OCI-M2 (cell line): ENCODE measurements at regions not wholly inside any gene's neighbourhood (a gene's known extent, or its start where the extent isn't known, plus 50 kb on each side); places are given as distances from the start of the nearest gene placed in this dataset.

Source experiments
- DNase-seq: peaks from one replicate; lab custom pipeline; 2025; ENCODE audit not compliant: unreplicated experiment; lab: John Stamatoyannopoulos, UW

- no peak for DNase-seq
Measured at GRCh38 chr6:140105857-140106256, 731.4 kb upstream of the CITED2 start.

- DNase-seq, result no peak
Measured at GRCh38 chr6:140105241-140105640, 730.8 kb upstream of the CITED2 start.

GRCh38 chr6:140101818-140102217 is 727.4 kb upstream of the CITED2 start:
- no peak for DNase-seq

GRCh38 chr6:140101367-140101766 is 726.9 kb upstream of the CITED2 start:
- DNase-seq, result no peak

GRCh38 chr6:140095532-140095931 is 721.1 kb upstream of the CITED2 start:
- DNase-seq, result no peak

GRCh38 chr6:140091895-140092294 is 717.4 kb upstream of the CITED2 start:
- DNase-seq, result no peak

- DNase-seq, result no peak
Measured at GRCh38 chr6:140090871-140091270, 716.4 kb upstream of the CITED2 start.

GRCh38 chr6:140083375-140083774 is 708.9 kb upstream of the CITED2 start:
- no peak for DNase-seq

- no peak for DNase-seq
Measured at GRCh38 chr6:140082867-140083297, 708.4 kb upstream of the CITED2 start.

GRCh38 chr6:140079328-140079727 is 704.9 kb upstream of the CITED2 start:
- DNase-seq, result no peak

GRCh38 chr6:140078561-140079125 is 704.2 kb upstream of the CITED2 start:
- no peak for DNase-seq

- DNase-seq, result no peak
Measured at GRCh38 chr6:140077827-140078560, 703.5 kb upstream of the CITED2 start.

- no peak for DNase-seq
Measured at GRCh38 chr6:140076105-140076504, 701.7 kb upstream of the CITED2 start.

- no peak for DNase-seq
Measured at GRCh38 chr6:140073456-140073855, 699.0 kb upstream of the CITED2 start.

- no peak for DNase-seq
Measured at GRCh38 chr6:140071601-140072062, 697.2 kb upstream of the CITED2 start.

- DNase-seq, result no peak
Measured at GRCh38 chr6:140070846-140071473, 696.5 kb upstream of the CITED2 start.

GRCh38 chr6:140069576-140069975 is 695.1 kb upstream of the CITED2 start:
- DNase-seq, result no peak

- no peak for DNase-seq
Measured at GRCh38 chr6:140068801-140069200, 694.4 kb upstream of the CITED2 start.

- no peak for DNase-seq
Measured at GRCh38 chr6:140064366-140064765, 689.9 kb upstream of the CITED2 start.

GRCh38 chr6:140063021-140063399 is 688.6 kb upstream of the CITED2 start:
- no peak for DNase-seq

GRCh38 chr6:140062043-140063020 is 687.9 kb upstream of the CITED2 start:
- no peak for DNase-seq
